SK-N-DZ (cell line): ENCODE measurements at regions not wholly inside any gene's neighbourhood (a gene's known extent, or its start where the extent isn't known, plus 50 kb on each side); places are given as distances from the start of the nearest gene placed in this dataset.
A peak's percentile ranks its signal among the peaks of the same experiment; 100 is the strongest.

Experiments
- DNase-seq: peaks from one replicate; pipeline ENCODE4 v3.0.0-alpha.2; 2015; ENCODE audit warnings: low spot score

- DNase-seq, result peak; percentile 41
Measured at GRCh38 chr3:42012935-42013690, 51.2 kb upstream of the ULK4 start.

- no peak for DNase-seq
Measured at GRCh38 chr3:42012383-42012934, 50.6 kb upstream of the ULK4 start.
